H9 (cell line): ENCODE measurements at regions not wholly inside any gene's neighbourhood (a gene's known extent, or its start where the extent isn't known, plus 50 kb on each side); places are given as distances from the start of the nearest gene placed in this dataset.

Experiments
- DNase-seq: peaks from one replicate; pipeline ENCODE4 v3.0.0-alpha.2; 2017
- H2AFZ ChIP-seq: one replicate; pipeline ENCODE4 v1.6.1; 2013; ENCODE audit warnings: mild to moderate bottlenecking, low read length, control low read depth, moderate library complexity
- H2AK5ac ChIP-seq: 2 replicates; pipeline ENCODE4 v1.6.1; 2013; ENCODE audit warnings: low read length, control low read depth, mixed read lengths; ENCODE audit not compliant: insufficient read length
- H2BK120ac ChIP-seq: one replicate; pipeline ENCODE4 v1.6.1; 2013; ENCODE audit warnings: low read depth, mild to moderate bottlenecking, low read length, control low read depth, inconsistent platforms; ENCODE audit not compliant: poor library complexity, severe bottlenecking
- H2BK12ac ChIP-seq: 2 replicates; pipeline ENCODE4 v1.6.1; 2013; ENCODE audit warnings: low read length, control low read depth, mixed read lengths, low read depth; ENCODE audit not compliant: insufficient read length
- H2BK15ac ChIP-seq: 2 replicates; pipeline ENCODE4 v1.6.1; 2013; ENCODE audit warnings: low read depth, low read length, control low read depth
- H2BK20ac ChIP-seq: one replicate; pipeline ENCODE4 v1.6.1; 2013; ENCODE audit warnings: low read depth, mild to moderate bottlenecking, low read length, control low read depth, inconsistent platforms; ENCODE audit not compliant: poor library complexity, severe bottlenecking
- H2BK5ac ChIP-seq: 2 replicates; pipeline ENCODE4 v1.6.1; 2013; ENCODE audit warnings: low read length, control low read depth, mixed read lengths; ENCODE audit not compliant: insufficient read length
- H3K14ac ChIP-seq: 2 replicates; pipeline ENCODE4 v1.6.1; 2013; ENCODE audit warnings: low read length, control low read depth; ENCODE audit not compliant: insufficient read depth
- H3K18ac ChIP-seq: 2 replicates; pipeline ENCODE4 v1.6.1; 2013; ENCODE audit warnings: low read depth, mild to moderate bottlenecking, mixed read lengths, low read length, control low read depth; ENCODE audit not compliant: insufficient read length
- H3K23ac ChIP-seq: 2 replicates; pipeline ENCODE4 v1.6.1; 2013; ENCODE audit warnings: low read length, control low read depth, mixed read lengths, low read depth; ENCODE audit not compliant: insufficient read length
- H3K23me2 ChIP-seq: 2 replicates; pipeline ENCODE4 v1.6.1; 2013; ENCODE audit warnings: low read depth, mild to moderate bottlenecking, mixed read lengths, low read length, control low read depth; ENCODE audit not compliant: insufficient read length, poor library complexity, severe bottlenecking
- H3K27ac ChIP-seq: 2 replicates; pipeline ENCODE4 v1.5.1; 2013; ENCODE audit warnings: low read length, control low read depth, mixed read lengths, low read depth; ENCODE audit not compliant: insufficient read length
- H3K27me3 ChIP-seq: 2 replicates; pipeline ENCODE4 v1.6.1; 2013; ENCODE audit warnings: low read length, control low read depth, inconsistent platforms; ENCODE audit not compliant: insufficient read depth
- H3K4ac ChIP-seq: 2 replicates; pipeline ENCODE4 v1.6.1; 2013; ENCODE audit warnings: low read depth, mild to moderate bottlenecking, control low read depth, inconsistent platforms, low read length, moderate library complexity
- H3K4me1 ChIP-seq: 2 replicates; pipeline ENCODE4 v1.6.1; 2013; ENCODE audit warnings: low read length, control low read depth, inconsistent platforms; ENCODE audit not compliant: insufficient read depth
- H3K4me2 ChIP-seq: 2 replicates; pipeline ENCODE4 v1.6.1; 2013; ENCODE audit warnings: low read length, control low read depth, mixed read lengths; ENCODE audit not compliant: insufficient read length, insufficient read depth
- H3K56ac ChIP-seq: 2 replicates; pipeline ENCODE4 v1.6.1; 2013; ENCODE audit warnings: low read depth, mild to moderate bottlenecking, mixed read lengths, low read length, control low read depth; ENCODE audit not compliant: insufficient read length
- H3K79me1 ChIP-seq: 2 replicates; pipeline ENCODE4 v1.6.1; 2013; ENCODE audit warnings: low read depth, mild to moderate bottlenecking, moderate library complexity, low read length, control low read depth, inconsistent platforms; ENCODE audit not compliant: insufficient read depth, poor library complexity, severe bottlenecking
- H3K79me2 ChIP-seq: 2 replicates; pipeline ENCODE4 v1.6.1; 2013; ENCODE audit warnings: low read length, control low read depth, inconsistent platforms; ENCODE audit not compliant: insufficient read depth
- H3K9ac ChIP-seq: 2 replicates; pipeline ENCODE4 v1.6.1; 2013; ENCODE audit warnings: low read length, control low read depth, mixed read lengths; ENCODE audit not compliant: insufficient read length; ENCODE audit errors: extremely low read depth
- H3K9me3 ChIP-seq: one replicate; pipeline ENCODE4 v1.6.1; 2013; ENCODE audit warnings: low read depth, low read length, inconsistent platforms; ENCODE audit not compliant: control insufficient read depth
- H3T11ph ChIP-seq: one replicate; pipeline ENCODE4 v1.6.1; 2013; ENCODE audit warnings: mild to moderate bottlenecking, low read length, control low read depth, inconsistent platforms
- H4K20me1 ChIP-seq: one replicate; pipeline ENCODE4 v1.6.1; 2013; ENCODE audit not compliant: control insufficient read depth, insufficient read length, insufficient read depth
- H4K5ac ChIP-seq: 2 replicates; pipeline ENCODE4 v1.6.1; 2013; ENCODE audit warnings: low read depth, mild to moderate bottlenecking, mixed read lengths, low read length, control low read depth; ENCODE audit not compliant: insufficient read length
- H4K8ac ChIP-seq: replicated peaks from 2 replicates; pipeline ENCODE4 v1.6.1; 2013; ENCODE audit warnings: low read length, control low read depth, mixed read lengths, low read depth; ENCODE audit not compliant: insufficient read length
- H4K91ac ChIP-seq: 2 replicates; pipeline ENCODE4 v1.6.1; 2013; ENCODE audit warnings: low read depth, mild to moderate bottlenecking, moderate library complexity, mixed read lengths, low read length, control low read depth; ENCODE audit not compliant: insufficient read length
- H3K27ac Mint-ChIP-seq, 3 experiments: 2 replicates in 2 of 3; 3 replicates in 1 of 3; pipeline ENCODE4 v1.8.0; 2020 to 2021; ENCODE audit warnings: mixed read lengths in 3 of 3, mild to moderate bottlenecking in 1 of 3, moderate library complexity in 1 of 3
- H3K27me3 Mint-ChIP-seq: 2 replicates; pipeline ENCODE4 v1.8.0; 2021; ENCODE audit warnings: low read depth, mild to moderate bottlenecking, moderate library complexity, mixed read lengths
- H3K36me3 Mint-ChIP-seq, 3 experiments: 2 replicates in 2 of 3; 3 replicates in 1 of 3; pipeline ENCODE4 v1.8.0; 2020 to 2021; ENCODE audit warnings: low read depth in 3 of 3, mixed read lengths in 3 of 3; ENCODE audit not compliant: insufficient read depth in 1 of 3
- H3K4me1 Mint-ChIP-seq, 2 experiments: 2 replicates each; pipeline ENCODE4 v1.8.0; 2020; ENCODE audit warnings: mixed read lengths in 2 of 2
- H3K4me3 Mint-ChIP-seq, 2 experiments: 2 replicates in 1 of 2; 3 replicates in 1 of 2; pipeline ENCODE4 v1.8.0; 2020 to 2021; ENCODE audit warnings: mild to moderate bottlenecking in 2 of 2, mixed read lengths in 2 of 2, moderate library complexity in 1 of 2
- H3K9me3 Mint-ChIP-seq, 2 experiments: 2 replicates in 1 of 2; 3 replicates in 1 of 2; pipeline ENCODE4 v1.8.0; 2020; ENCODE audit warnings: mild to moderate bottlenecking in 2 of 2, mixed read lengths in 2 of 2, moderate library complexity in 1 of 2
- WGBS: extraction: QIAGEN DNeasy Blood & Tissue Kit; methylation state at CpG from one replicate; pipeline ENCODE4 v1.1.7; 2013; ENCODE audit warnings: missing lambda C conversion rate, low lambda C conversion rate, mixed read lengths; ENCODE audit not compliant: insufficient read length; ENCODE audit errors: extremely low coverage; 5-methylcytosine and 5-hydroxymethylcytosine counted together
- TF ChIP-seq, protein P1 (sequence below): fragments of 200-600 bp; sonication (generic); conservative IDR thresholded peaks from 3 replicates; pipeline ENCODE4 v1.8.0; 2021; ENCODE audit warnings: antibody characterized with exemption, mild to moderate bottlenecking

DNA sequence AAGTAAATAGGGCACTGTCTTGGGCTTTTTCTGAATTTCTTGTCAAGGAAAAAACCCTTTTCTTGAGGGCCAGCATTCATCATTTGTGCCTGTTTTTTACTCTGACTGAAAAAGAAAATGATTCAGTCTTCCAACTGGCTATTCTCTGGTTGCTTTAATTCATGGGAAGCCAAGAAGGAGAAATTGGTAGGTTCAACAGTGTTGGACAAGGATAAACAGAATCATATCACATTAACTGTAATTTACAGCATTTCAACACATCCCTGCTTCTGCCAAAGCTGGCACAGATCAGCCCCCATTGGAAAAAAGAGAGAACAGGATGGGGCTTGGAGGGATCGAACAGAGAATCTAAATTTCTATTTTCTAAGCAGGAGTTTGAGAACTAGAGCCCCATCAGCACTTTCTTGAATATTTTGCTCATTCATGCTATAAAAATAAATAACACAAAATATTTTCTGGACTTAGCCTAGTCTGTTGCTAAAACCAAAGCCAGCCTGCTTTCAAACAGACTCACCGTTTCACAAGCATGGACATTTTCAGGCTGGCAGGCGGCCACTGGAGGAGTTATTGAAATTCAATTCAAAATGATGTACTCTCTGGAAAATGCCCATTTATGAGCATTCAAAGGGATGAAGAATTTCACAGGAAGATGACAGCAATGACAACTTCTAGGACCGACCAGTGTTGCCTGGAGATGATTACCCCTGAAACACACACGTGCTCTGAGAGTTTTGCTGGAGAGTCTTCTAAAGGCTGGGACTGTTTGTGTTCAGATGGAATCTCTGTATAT, 181.2 kb downstream of the WNT5A start:
- H3K23me2 ChIP-seq: no peaks in the 10 kb centered on the region
- H3K9ac ChIP-seq: no peak overlapping the region
- H4K8ac ChIP-seq: no peak overlapping the region
- TF ChIP-seq, protein P1, sequence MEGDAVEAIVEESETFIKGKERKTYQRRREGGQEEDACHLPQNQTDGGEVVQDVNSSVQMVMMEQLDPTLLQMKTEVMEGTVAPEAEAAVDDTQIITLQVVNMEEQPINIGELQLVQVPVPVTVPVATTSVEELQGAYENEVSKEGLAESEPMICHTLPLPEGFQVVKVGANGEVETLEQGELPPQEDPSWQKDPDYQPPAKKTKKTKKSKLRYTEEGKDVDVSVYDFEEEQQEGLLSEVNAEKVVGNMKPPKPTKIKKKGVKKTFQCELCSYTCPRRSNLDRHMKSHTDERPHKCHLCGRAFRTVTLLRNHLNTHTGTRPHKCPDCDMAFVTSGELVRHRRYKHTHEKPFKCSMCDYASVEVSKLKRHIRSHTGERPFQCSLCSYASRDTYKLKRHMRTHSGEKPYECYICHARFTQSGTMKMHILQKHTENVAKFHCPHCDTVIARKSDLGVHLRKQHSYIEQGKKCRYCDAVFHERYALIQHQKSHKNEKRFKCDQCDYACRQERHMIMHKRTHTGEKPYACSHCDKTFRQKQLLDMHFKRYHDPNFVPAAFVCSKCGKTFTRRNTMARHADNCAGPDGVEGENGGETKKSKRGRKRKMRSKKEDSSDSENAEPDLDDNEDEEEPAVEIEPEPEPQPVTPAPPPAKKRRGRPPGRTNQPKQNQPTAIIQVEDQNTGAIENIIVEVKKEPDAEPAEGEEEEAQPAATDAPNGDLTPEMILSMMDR: no peak
- no peak overlapping the region for H4K91ac ChIP-seq
- no peak overlapping the region for H3K56ac ChIP-seq
- H3K27ac ChIP-seq: no peak overlapping the region
- H3T11ph ChIP-seq: no peak overlapping the region
- DNase-seq: no peak
- H3K27ac Mint-ChIP-seq: no peak overlapping the region
- no peaks in the 10 kb centered on the region for H4K20me1 ChIP-seq
- H4K5ac ChIP-seq: no peak overlapping the region
- H3K14ac ChIP-seq: no peak overlapping the region
- no peak overlapping the region for H2AFZ ChIP-seq
- H2BK5ac ChIP-seq: no peak overlapping the region
- no peak overlapping the region for H2AK5ac ChIP-seq
- H3K4me1 Mint-ChIP-seq: no peaks in the 10 kb centered on the region
- no CpG with 5 or more reads among the region's 5 CpGs for WGBS
- no peak overlapping the region for H3K18ac ChIP-seq
- no peak overlapping the region for H3K4me3 Mint-ChIP-seq
- no peak overlapping the region for H2BK20ac ChIP-seq
- H3K4ac ChIP-seq: no peak overlapping the region
- H3K4me1 ChIP-seq: no peaks in the 10 kb centered on the region
- H3K4me2 ChIP-seq: no peak overlapping the region
- H3K79me1 ChIP-seq: no peaks in the 10 kb centered on the region
- no peak overlapping the region for H3K23ac ChIP-seq
- no peaks in the 10 kb centered on the region for H3K27me3 ChIP-seq
- H3K79me2 ChIP-seq: no peaks in the 10 kb centered on the region
- no peaks in the 10 kb centered on the region for H3K36me3 Mint-ChIP-seq
- H2BK120ac ChIP-seq: no peak overlapping the region
- H3K27me3 Mint-ChIP-seq: peaks cover 3% of the 10 kb centered on the region; the same call in 1 of the 2 replicates
- no peaks in the 10 kb centered on the region for H3K9me3 Mint-ChIP-seq
- H2BK12ac ChIP-seq: no peak overlapping the region
- no peaks in the 10 kb centered on the region for H3K9me3 ChIP-seq
- no peak overlapping the region for H2BK15ac ChIP-seq
